Body of pancreas (tissue), 4 donors: ENCODE measurements at regions not wholly inside any gene's neighbourhood (a gene's known extent, or its start where the extent isn't known, plus 50 kb on each side); places are given as distances from the start of the nearest gene placed in this dataset.

Experiments
- POLR2A ChIP-seq, 3 donors: fragments of 450-650 bp; IDR thresholded peaks; one replicate each; pipeline ENCODE4 v1.6.1; 2016; ENCODE audit warnings: antibody characterized with exemption in 3 of 3, mild to moderate bottlenecking in 2 of 3
- TF ChIP-seq, protein P1 (sequence below), 7 experiments: fragments of 450-650 bp in 4 of 7; fragments of 200-600 bp in 3 of 7; sonication (generic) in 3 of 7; IDR thresholded peaks; one replicate each; pipeline ENCODE4 v1.5.1; 2016 to 2019; ENCODE audit warnings: antibody characterized with exemption in 7 of 7

DNA sequence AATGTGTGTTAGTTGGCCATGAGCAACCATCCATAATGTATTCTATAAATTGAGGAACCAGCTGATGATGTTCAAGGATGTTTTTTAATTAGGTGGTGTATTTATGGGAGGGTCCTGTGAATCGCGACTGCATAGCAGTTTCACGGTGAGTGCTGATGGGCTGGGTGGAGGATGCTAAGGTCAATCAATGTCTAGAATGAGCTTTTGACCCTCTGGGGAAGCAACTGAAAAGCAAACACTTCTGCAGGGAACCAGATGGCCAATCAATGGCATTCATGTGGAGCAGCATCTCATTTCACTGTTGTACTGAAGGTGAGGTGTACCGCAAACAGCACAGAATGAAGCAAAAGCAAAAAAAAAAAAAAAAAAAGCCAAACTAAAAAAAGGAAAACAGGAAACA lies 676.1 kb upstream of the TMEM132C start:
- TF ChIP-seq, protein P1, sequence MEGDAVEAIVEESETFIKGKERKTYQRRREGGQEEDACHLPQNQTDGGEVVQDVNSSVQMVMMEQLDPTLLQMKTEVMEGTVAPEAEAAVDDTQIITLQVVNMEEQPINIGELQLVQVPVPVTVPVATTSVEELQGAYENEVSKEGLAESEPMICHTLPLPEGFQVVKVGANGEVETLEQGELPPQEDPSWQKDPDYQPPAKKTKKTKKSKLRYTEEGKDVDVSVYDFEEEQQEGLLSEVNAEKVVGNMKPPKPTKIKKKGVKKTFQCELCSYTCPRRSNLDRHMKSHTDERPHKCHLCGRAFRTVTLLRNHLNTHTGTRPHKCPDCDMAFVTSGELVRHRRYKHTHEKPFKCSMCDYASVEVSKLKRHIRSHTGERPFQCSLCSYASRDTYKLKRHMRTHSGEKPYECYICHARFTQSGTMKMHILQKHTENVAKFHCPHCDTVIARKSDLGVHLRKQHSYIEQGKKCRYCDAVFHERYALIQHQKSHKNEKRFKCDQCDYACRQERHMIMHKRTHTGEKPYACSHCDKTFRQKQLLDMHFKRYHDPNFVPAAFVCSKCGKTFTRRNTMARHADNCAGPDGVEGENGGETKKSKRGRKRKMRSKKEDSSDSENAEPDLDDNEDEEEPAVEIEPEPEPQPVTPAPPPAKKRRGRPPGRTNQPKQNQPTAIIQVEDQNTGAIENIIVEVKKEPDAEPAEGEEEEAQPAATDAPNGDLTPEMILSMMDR (IDR thresholded peaks at IDR 0.05) = no peak
- TF ChIP-seq POLR2A (IDR thresholded peaks at IDR 0.05) = no peak
